CD4-positive, alpha-beta T cell treated with Interleukin-6 for 4 hours (primary cell): ENCODE measurements at regions not wholly inside any gene's neighbourhood (a gene's known extent, or its start where the extent isn't known, plus 50 kb on each side); places are given as distances from the start of the nearest gene placed in this dataset.

Source experiments
- DNase-seq: peaks from one replicate; pipeline ENCODE4 v3.0.0-alpha.2; 2020; ENCODE audit warnings: mixed read lengths

DNA sequence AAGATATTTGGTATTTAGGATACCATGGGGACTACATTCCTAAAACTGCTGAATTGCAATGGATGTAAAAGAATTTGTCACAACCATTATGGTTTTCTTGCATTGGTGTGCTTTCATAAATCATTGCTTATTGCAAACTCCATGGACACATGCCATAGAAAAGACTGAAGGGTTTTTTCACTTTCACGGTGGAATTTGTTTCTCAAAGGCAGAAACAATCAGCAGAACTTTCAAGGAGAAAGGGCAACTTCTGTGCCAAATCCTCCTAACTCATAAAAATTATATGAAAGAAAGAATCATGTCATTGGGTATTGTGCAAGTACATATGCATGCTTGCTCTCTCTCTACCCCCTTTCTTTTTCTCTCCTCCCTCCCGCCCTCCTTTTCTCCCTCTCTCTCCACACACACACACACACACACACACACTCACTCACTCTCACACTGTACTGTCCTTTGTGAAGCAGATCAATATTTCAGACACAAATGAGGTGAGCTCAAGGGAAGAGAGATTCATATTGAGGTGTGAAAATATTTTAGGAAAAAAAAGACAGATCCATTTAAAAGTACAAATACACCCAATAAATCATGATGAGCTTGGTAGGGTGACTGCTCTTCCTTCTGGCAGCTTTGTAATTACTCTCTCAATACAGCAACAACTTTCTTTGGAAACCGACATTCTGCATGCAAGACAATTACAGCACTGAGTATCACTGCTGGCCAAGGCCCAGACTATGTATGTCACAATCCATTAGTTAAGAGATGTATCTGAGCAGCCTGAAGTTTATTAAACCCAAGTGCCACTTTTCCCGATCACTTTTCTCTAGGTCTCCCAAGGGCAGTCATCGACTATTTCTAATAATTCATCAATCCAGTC lies 492.6 kb downstream of the TUSC7 start:
- DNase-seq = no peak

DNA sequence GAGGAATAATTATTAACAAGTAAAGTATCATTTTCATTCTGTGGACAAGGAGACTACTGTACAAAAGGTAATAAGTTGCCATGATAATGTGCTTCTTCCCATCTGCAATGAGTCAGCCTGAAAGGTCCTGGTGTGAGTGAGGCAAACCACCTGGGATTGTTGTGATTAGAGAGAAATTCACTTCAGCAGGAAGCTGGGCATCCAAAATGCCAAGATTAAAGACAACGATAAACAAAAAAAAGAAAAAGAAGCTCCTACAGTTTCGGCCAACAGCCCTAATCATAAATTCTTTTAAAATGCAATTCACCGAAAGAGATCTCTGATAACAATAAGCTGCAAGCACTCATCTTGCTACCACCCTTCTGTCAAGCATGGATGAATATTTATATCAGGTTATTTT lies 507.8 kb downstream of the TUSC7 start:
- no peak for DNase-seq

GRCh38 chr3:117217760-117218316 lies 508.3 kb downstream of the TUSC7 start:
- no peak for DNase-seq

- no peak for DNase-seq
Measured at GRCh38 chr3:117218641-117219048, 509.1 kb downstream of the TUSC7 start.

- DNase-seq = no peak
Measured at GRCh38 chr3:117219296-117219695, 509.7 kb downstream of the TUSC7 start.

DNA sequence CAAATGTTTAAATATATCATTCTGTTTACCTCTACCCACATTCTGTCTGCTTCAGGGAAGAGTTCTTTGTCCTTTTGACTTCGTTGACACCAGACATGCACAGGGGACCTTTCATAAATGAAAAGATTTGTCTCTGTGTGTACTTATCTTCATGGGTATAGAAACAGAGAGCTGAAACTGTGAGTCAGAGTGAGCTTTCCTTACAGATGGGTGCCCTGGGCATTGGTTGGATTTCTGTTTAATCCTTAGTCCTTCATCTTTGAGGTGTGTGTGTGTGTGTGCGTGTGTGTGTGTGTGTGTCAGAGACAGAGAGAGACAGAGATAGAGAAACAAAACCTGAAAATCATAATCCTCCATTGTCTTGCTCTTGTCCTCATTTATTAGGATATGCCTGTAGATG lies 517.4 kb downstream of the TUSC7 start:
- DNase-seq = no peak

GRCh38 chr3:117228466-117228865 lies 518.9 kb downstream of the TUSC7 start:
- DNase-seq = no peak

- no peak for DNase-seq
Measured at GRCh38 chr3:117230924-117231323, 521.3 kb downstream of the TUSC7 start.

DNA sequence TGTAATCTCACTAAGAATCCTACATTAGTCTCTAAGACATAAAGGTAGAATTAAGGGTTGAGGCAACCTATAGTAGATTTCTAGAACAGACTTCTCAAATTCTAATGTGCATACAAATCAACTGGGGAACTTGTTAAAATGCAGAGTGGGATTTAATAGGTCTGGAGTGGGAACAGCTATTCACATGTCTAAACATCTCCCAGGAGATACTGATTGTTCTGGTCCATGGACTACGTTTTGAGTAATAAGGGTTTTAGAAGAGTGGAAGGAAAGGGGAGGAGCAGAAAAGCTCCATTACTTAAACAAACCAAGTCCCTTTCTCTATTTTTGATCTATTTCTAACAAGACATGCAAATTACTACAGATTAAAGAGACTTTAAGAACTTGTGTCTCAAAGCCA lies 524.8 kb downstream of the TUSC7 start:
- no peak for DNase-seq

- DNase-seq = no peak
Measured at GRCh38 chr3:117235304-117235703, 525.7 kb downstream of the TUSC7 start.

GRCh38 chr3:117238806-117239205 lies 529.2 kb downstream of the TUSC7 start:
- no peak for DNase-seq

GRCh38 chr3:117243657-117244056 lies 534.1 kb downstream of the TUSC7 start:
- DNase-seq = no peak

- no peak for DNase-seq
Measured at GRCh38 chr3:117246771-117247555, 537.4 kb downstream of the TUSC7 start.

GRCh38 chr3:117248153-117248552 lies 538.6 kb downstream of the TUSC7 start:
- no peak for DNase-seq

DNA sequence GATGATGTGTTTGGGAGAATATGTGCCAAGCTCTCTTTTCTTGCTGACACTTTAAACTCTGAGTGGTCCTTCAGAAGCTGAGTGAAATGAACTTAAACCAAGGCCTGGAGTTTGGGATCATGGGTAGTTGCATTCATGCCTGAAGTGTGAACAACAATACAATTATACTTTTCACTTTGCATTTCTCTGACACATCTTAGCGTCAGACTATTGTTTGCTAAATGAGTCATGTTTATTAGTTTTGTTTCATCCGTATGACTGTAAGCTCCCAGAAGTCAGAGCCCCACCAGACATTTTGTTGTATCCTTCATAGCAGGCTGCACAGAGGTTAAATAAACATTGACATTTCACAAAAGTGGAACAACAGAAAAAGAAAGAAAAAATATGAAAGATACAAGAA lies 542.6 kb downstream of the TUSC7 start:
- no peak for DNase-seq

DNA sequence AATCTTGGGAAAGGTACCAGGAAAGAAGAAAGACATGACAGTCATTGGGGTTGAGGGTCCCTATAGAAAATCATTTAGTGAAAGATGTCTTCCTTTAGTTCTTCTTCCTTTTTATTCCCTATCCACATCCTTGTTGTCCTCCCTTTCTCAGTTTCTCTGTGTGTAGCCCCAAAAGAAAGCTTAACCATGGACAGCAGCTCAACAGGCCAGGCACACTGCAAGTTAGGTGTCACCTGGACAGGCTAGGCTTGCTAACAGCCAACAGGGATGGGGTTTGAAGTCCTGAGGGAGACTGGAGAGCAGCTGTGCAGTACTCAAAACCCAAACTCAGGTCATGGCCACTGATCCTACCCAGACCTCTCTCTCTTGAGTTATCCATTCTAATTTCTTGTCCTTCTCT lies 543.1 kb downstream of the TUSC7 start:
- DNase-seq = no peak

- no peak for DNase-seq
Measured at GRCh38 chr3:117253636-117254035, 544.1 kb downstream of the TUSC7 start.

DNA sequence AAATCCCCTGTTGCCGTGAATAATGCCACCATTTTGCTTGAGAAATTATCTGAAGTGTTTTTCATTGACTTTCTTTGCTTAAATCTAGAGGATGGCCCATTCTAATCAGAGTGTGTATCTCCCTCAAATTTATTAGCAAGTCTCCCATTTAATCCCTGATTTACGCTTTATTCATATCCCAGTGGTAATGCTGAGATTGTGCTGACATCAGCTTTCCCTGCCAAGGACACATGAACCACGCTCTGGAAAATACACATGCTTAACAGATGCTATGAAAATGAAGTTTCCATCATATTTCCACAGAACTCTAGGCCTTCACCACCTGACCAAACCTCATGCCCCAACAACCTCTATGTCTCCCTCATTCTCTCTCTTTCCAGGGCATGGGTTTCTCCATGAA lies 545.4 kb downstream of the TUSC7 start:
- DNase-seq = no peak

- no peak for DNase-seq
Measured at GRCh38 chr3:117255736-117256135, 546.2 kb downstream of the TUSC7 start.

GRCh38 chr3:117261983-117262421 lies 552.4 kb downstream of the TUSC7 start:
- no peak for DNase-seq

- DNase-seq = no peak
Measured at GRCh38 chr3:117263270-117263669, 553.7 kb downstream of the TUSC7 start.

DNA sequence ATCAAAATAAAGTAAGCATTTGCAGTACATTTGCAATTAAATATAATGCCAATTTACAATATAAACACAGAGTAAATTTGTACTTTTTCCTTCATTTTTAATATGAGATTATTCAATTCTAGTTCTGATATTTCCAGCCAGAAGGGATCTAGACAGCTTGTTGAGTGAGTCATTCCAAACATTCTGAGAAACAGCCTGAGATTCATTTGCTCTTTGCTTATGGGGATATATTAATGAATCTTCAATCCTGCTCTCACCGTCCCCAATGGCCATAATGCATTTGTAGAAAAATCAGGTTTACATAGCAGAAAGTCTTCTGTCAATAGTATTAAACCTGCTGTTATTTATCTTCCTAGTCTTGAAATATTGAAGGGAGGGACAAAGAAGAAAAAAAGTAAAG lies 554.2 kb downstream of the TUSC7 start:
- DNase-seq = no peak

DNA sequence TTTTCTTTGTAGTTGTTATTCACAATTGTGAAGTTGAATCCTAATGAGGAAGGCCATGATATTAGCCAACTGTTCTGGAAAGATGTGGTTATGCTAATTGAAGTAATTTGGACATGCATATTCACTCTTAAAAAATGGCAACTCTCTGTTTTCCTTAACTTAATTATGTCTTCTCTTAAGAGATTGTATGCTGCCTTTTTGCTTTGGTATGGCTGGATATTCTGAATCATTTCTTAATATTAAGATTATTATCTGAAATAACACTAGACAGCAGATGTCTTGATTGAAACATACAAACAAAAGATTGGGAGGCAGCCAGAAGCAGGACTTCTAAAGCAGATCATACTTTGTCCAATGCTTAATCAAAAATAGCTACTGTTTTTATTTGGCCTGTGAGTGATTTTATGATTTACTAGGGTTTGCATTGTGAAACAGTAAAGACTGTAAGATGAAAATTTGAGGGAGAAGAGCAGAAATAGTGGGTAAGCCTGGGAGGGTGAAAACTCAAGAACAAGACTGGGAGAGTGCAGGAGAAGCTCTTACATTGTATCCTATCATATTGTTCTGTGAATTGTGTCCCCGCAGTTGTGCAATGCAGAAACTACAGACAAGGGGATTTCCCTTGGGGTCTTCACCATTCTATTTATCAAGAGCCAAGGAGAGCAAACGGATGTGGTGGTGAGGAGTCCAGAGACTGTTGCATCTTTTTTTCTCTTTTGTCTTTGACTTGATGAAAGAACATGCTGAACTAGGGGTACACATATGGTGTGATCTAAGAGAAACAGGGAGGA lies 554.8 kb downstream of the TUSC7 start:
- DNase-seq = no peak
